MG63 (cell line): ENCODE measurements at regions not wholly inside any gene's neighbourhood (a gene's known extent, or its start where the extent isn't known, plus 50 kb on each side); places are given as distances from the start of the nearest gene placed in this dataset.

Source experiments
- DNase-seq: peaks from one replicate; pipeline ENCODE4 v3.0.0-alpha.2; 2020
- H3K27me3 ChIP-seq: fragments of 250-450 bp; sonication (Bioruptor Pico); 2 replicates; pipeline ENCODE4 v1.5.1; 2020; ENCODE audit warnings: mild to moderate bottlenecking, moderate library complexity
- H3K36me3 ChIP-seq: fragments of 250-450 bp; sonication (Bioruptor Pico); 2 replicates; pipeline ENCODE4 v1.5.1; 2020; ENCODE audit warnings: mild to moderate bottlenecking, moderate library complexity
- H3K4me3 ChIP-seq: fragments of 250-450 bp; sonication (Bioruptor Pico); 2 replicates; pipeline ENCODE4 v1.5.1; 2020; ENCODE audit warnings: mild to moderate bottlenecking, moderate library complexity
- H3K9me3 ChIP-seq: fragments of 250-450 bp; sonication (Bioruptor Pico); 2 replicates; pipeline ENCODE4 v1.5.1; 2020; ENCODE audit warnings: mild to moderate bottlenecking, moderate library complexity

GRCh38 chr18:45359275-45360009 is 255.8 kb upstream of the SLC14A2 start:
- DNase-seq, result no peak
- Histone ChIP-seq H3K4me3 (no peak overlapping the region), H3K27me3 (no peaks in the 10 kb centered on the region), H3K9me3 (no peaks in the 10 kb centered on the region), H3K36me3 (no peaks in the 10 kb centered on the region)

- H3K36me3 ChIP-seq, result no peaks in the 10 kb centered on the region
- DNase-seq, result no peak
- H3K4me3 ChIP-seq, result no peak overlapping the region
- no peaks in the 10 kb centered on the region for H3K27me3 ChIP-seq
- no peaks in the 10 kb centered on the region for H3K9me3 ChIP-seq
Observed at GRCh38 chr18:45361125-45361851, 254.0 kb upstream of the SLC14A2 start.

GRCh38 chr18:45363196-45363595 is 252.1 kb upstream of the SLC14A2 start:
- DNase-seq, result no peak
- H3K36me3 ChIP-seq, result no peaks in the 10 kb centered on the region
- no peaks in the 10 kb centered on the region for H3K27me3 ChIP-seq
- H3K4me3 ChIP-seq, result no peak overlapping the region
- H3K9me3 ChIP-seq, result no peaks in the 10 kb centered on the region

GRCh38 chr18:45365835-45366234 is 249.4 kb upstream of the SLC14A2 start:
- DNase-seq, result no peak
- Histone ChIP-seq H3K36me3 (no peaks in the 10 kb centered on the region), H3K9me3 (no peaks in the 10 kb centered on the region), H3K27me3 (no peaks in the 10 kb centered on the region), H3K4me3 (no peak overlapping the region)

GRCh38 chr18:45370255-45371010 is 244.8 kb upstream of the SLC14A2 start:
- no peak for DNase-seq
- no peak overlapping the region for H3K4me3 ChIP-seq
- no peaks in the 10 kb centered on the region for H3K27me3 ChIP-seq
- H3K36me3 ChIP-seq, result no peaks in the 10 kb centered on the region
- no peaks in the 10 kb centered on the region for H3K9me3 ChIP-seq

GRCh38 chr18:45373286-45373880 is 241.9 kb upstream of the SLC14A2 start:
- Histone ChIP-seq H3K27me3 (no peaks in the 10 kb centered on the region), H3K36me3 (no peaks in the 10 kb centered on the region), H3K9me3 (no peaks in the 10 kb centered on the region), H3K4me3 (no peak overlapping the region)
- no peak for DNase-seq

GRCh38 chr18:45374236-45374635 is 241.0 kb upstream of the SLC14A2 start:
- H3K4me3 ChIP-seq, result no peak overlapping the region
- H3K27me3 ChIP-seq, result no peaks in the 10 kb centered on the region
- no peaks in the 10 kb centered on the region for H3K9me3 ChIP-seq
- H3K36me3 ChIP-seq, result no peaks in the 10 kb centered on the region
- no peak for DNase-seq

- peak; percentile 3 for DNase-seq
- Histone ChIP-seq H3K9me3 (no peaks in the 10 kb centered on the region), H3K36me3 (no peaks in the 10 kb centered on the region), H3K27me3 (no peaks in the 10 kb centered on the region), H3K4me3 (no peak overlapping the region)
Observed at GRCh38 chr18:45374878-45375630, 240.2 kb upstream of the SLC14A2 start.

GRCh38 chr18:45376193-45376592 is 239.1 kb upstream of the SLC14A2 start:
- H3K4me3 ChIP-seq, result no peak overlapping the region
- no peak for DNase-seq
- no peaks in the 10 kb centered on the region for H3K9me3 ChIP-seq
- no peaks in the 10 kb centered on the region for H3K36me3 ChIP-seq
- H3K27me3 ChIP-seq, result no peaks in the 10 kb centered on the region

- DNase-seq, result no peak
- Histone ChIP-seq H3K4me3 (no peak overlapping the region), H3K36me3 (no peaks in the 10 kb centered on the region), H3K9me3 (no peaks in the 10 kb centered on the region), H3K27me3 (no peaks in the 10 kb centered on the region)
Observed at GRCh38 chr18:45378308-45378707, 237.0 kb upstream of the SLC14A2 start.

- Histone ChIP-seq H3K27me3 (no peaks in the 10 kb centered on the region), H3K36me3 (no peaks in the 10 kb centered on the region), H3K9me3 (no peaks in the 10 kb centered on the region), H3K4me3 (no peak overlapping the region)
- no peak for DNase-seq
Observed at GRCh38 chr18:45378933-45379332, 236.3 kb upstream of the SLC14A2 start.

GRCh38 chr18:45379903-45380302 is 235.4 kb upstream of the SLC14A2 start:
- no peak for DNase-seq
- H3K36me3 ChIP-seq, result no peaks in the 10 kb centered on the region
- no peaks in the 10 kb centered on the region for H3K9me3 ChIP-seq
- no peaks in the 10 kb centered on the region for H3K27me3 ChIP-seq
- no peak overlapping the region for H3K4me3 ChIP-seq

- Histone ChIP-seq H3K27me3 (no peaks in the 10 kb centered on the region), H3K4me3 (no peak overlapping the region), H3K36me3 (no peaks in the 10 kb centered on the region), H3K9me3 (no peaks in the 10 kb centered on the region)
- DNase-seq, result no peak
Observed at GRCh38 chr18:45381282-45381681, 234.0 kb upstream of the SLC14A2 start.

- Histone ChIP-seq H3K9me3 (no peaks in the 10 kb centered on the region), H3K27me3 (no peaks in the 10 kb centered on the region)
- no peak for DNase-seq
Observed at GRCh38 chr18:45383228-45383627, 232.0 kb upstream of the SLC14A2 start.

GRCh38 chr18:45384137-45384961 is 230.9 kb upstream of the SLC14A2 start:
- Histone ChIP-seq H3K4me3 (no peak overlapping the region), H3K9me3 (no peaks in the 10 kb centered on the region), H3K36me3 (no peaks in the 10 kb centered on the region), H3K27me3 (no peaks in the 10 kb centered on the region)
- peak; percentile 10 for DNase-seq

More at GRCh38 chr18:45383228-45383627, 232.0 kb upstream of the SLC14A2 start:
- Histone ChIP-seq H3K36me3 (no peaks in the 10 kb centered on the region), H3K4me3 (no peak overlapping the region)

- DNase-seq, result no peak
- no peaks in the 10 kb centered on the region for H3K9me3 ChIP-seq
- H3K36me3 ChIP-seq, result no peaks in the 10 kb centered on the region
- H3K4me3 ChIP-seq, result no peak overlapping the region
- no peaks in the 10 kb centered on the region for H3K27me3 ChIP-seq
Observed at GRCh38 chr18:45384962-45385315, 230.3 kb upstream of the SLC14A2 start.
